ENCODE measurements at regions not wholly inside any gene's neighbourhood (a gene's known extent, or its start where the extent isn't known, plus 50 kb on each side); places are given as distances from the start of the nearest gene placed in this dataset.
"Not testable (repeated sequence)": the region's sequence is repeated elsewhere in the genome, so short reads cannot be mapped to it uniquely, and the experiment has no call there.

DNA sequence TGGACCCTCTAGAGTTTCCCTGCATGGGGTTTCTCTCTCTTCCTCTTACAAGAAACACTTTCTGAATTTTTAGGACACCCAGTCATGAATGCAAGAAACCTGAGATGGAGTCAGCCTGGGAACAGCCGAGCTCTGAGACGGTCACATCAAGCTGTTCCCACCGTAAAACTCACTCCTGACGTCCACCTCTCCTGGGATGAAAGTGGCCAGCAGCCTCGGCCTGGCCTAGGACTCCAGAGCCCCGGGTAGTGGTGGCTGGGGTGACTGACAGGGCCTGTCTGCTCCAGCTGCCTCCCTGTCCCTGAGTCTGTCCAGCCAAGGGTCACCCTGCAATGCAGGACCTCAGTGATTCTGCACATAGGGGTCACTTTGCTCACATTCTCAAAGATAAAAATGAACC is 217.8 kb downstream of the SHOX start:
- no peak for DNase-seq

GRCh38 chrX:843306-843705 is 212.7 kb downstream of the SHOX start:
- DNase-seq = no peak

DNA sequence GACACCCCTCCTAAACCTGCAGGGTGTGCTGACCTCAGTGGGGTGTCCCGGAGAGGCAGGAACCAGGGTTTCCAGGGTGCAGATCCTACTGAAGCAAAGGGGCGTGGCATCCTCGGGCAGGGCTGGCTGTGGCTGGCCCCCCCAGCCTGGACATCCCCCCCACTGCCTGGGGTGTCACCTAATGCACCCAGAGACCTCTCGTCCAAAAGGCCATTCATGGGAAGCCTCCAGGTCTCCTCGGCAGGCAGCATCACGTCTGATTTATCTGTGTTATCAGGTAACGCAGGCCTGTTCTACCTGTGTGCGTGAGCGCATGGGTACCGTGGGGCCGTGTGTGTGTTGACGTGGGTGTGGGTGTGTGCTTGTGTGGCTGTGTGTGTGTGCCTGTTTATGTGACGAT is 210.0 kb downstream of the SHOX start:
- DNase-seq = no peak

GRCh38 chrX:838666-839065 is 208.1 kb downstream of the SHOX start:
- not testable (repeated sequence) for DNase-seq

DNA sequence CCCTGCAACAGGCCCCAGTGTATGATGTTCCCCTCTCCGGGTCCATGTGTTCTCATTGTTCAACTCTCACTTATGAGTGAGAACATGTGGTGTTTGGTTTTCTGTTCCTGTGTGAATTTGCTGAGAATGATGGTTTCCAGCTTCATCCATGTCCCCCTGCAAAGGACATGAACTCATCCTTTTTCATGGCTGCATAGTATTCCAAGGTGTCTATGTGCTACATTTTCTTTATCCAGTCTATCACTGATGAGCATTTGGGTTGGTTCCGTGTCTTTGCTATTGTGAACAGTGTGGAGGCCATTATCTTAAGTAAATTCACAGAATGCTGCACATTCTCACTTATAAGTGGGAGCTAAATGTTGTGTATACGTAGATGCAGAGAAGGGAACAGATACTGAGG is 205.3 kb downstream of the SHOX start:
- not testable (repeated sequence) for DNase-seq

DNA sequence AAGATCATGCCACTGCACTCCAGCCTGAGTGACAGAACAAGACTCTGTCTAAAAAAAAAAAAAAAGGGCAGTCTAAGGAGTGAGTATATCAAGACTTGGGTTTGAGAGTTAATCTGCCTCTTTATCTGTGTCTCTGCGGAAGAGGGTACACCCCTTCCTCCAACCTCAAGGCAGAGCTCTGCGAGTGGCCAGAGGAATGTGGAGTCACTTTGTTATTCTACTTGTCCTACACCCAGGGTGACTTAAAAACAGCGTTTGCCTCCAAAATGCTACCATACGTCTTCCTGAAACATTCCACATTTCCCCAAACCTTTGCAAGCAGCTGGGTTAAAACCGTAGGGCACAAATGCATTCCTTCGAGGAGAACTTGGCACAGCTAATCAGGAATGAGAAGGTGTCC is 199.9 kb downstream of the SHOX start:
- no peak for DNase-seq

- no peak for DNase-seq
These were observed 198.6 kb downstream of the SHOX start for GRCh38 chrX:829145-829544.

DNA sequence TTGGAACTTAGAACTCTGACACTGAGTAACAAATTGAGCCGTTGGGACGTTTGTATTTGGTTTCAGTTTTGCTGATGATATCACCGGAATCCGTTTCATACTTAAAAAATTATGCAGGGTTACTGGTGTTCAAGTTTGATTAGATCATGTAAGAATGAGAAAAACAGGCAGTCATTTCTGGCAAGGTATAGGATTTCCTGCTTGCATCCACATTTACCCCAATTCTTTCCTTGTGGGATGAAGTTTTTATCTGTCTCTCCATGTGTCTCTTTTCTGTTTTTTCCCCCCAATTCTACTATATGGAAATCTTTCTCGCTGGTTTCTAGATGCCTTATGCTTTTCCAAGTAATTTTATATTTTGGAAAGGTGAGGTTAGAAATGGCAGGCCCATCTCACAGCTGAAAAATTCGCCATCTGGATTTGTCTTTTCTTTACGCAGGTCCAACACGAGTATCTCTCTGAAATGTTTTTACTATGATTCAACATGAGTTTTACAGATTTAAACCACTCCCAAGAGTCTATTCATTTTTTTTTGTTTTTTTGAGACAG is 197.9 kb downstream of the SHOX start:
- no peak for DNase-seq

DNA sequence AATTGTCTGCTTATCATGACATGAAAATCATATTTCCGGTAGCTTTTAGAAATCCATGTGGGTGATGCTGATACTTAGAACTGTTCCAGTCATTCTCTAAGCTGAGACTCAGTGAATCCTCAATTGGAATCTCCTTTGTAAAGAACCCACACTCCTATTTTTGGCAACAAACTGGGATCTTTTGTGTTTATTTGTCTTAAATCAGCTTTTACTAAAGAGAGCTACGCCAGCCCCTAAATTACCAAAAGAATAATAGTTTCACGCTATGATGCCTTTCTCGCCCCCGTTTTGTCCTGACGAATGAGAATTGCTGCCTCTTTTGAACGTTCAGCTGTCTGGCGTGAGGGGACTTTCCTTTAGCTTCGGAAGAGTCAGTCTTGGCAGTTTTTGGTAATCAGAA is 195.9 kb downstream of the SHOX start:
- DNase-seq = no peak

GRCh38 chrX:825991-826390 is 195.4 kb downstream of the SHOX start:
- no peak for DNase-seq

DNA sequence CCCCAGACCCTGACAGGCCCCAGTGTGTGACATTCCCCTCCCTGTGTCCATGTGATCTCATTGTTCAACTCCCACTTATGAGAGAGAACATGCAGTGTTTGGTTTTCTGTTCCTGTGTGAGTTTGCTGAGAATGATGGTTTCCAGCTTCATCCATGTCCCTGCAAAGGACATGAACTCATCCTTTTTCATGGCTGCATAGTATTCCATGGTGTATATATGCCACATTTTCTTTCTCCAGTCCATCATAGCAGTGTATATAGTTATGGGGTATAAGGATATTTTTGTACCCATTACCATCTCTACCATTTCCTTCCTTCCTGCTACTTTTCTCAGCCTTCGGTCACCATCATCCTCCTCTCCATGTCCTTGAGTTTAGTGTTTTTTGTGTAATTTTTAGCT is 192.5 kb downstream of the SHOX start:
- not testable (repeated sequence) for DNase-seq

GRCh38 chrX:821327-822107 is 190.9 kb downstream of the SHOX start:
- DNase-seq = no peak

- no peak for DNase-seq
These were observed 189.1 kb downstream of the SHOX start for GRCh38 chrX:819684-820083.

- no peak for DNase-seq
These were observed 187.2 kb downstream of the SHOX start for GRCh38 chrX:817759-818300.

- not testable (repeated sequence) for DNase-seq
These were observed 186.6 kb downstream of the SHOX start for GRCh38 chrX:817147-817546.

DNA sequence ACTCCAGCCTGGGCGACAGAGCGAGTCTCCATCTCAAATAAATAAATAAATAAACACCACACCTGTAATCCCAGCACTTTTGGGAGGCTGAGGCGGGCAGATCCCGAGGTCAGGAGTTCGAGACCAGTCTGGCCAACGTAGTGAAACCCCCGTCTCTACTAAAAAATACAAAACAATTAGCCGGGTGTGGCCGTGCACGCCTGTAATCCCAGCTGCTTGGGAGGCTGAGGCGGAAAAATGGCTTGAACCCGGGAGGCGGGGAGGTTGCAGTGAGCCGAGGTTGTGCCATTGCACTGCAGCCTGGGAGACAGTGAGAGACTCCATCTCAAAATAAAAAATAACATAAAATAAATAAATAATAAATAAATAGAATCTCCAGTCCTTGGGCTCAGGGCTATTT is 185.8 kb downstream of the SHOX start:
- no peak for DNase-seq

DNA sequence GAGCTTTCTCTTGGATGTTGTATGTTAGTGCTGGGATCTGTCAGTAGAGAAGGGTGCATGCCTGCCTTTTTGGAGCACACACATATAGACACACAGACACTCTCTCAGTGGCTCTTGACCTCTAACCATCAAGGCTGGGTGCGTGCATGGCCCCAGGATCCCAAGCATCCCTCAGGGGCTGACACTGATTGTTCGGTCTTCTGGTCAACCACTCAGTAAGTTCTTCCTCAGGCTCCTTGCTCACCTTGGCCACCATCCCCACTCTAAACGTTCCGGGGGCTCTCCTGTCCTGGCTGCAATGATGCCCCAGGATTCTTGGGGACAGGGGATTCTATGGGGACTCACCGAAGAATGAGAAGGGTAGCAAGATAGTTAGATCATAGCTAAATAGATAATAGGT is 179.6 kb downstream of the SHOX start:
- no peak for DNase-seq

DNA sequence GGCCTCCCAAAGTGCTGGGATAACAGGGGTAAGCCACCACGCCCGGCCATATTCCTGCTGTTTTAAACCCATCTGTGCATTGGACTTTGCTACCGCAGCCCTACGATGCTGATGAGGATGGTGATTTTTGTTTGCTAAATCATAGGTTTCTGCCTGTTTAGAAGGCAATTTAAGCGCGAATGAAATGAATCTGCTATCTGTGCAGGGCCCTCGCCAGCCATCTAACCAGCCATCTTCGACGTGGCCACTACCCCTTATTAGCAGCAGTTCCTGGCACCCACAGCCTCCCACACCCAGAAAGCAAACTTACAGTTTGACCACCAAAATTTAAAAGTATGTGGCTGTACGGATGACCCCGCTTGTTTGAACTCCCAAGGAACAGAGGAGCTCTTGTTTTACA is 178.5 kb downstream of the SHOX start:
- no peak for DNase-seq

DNA sequence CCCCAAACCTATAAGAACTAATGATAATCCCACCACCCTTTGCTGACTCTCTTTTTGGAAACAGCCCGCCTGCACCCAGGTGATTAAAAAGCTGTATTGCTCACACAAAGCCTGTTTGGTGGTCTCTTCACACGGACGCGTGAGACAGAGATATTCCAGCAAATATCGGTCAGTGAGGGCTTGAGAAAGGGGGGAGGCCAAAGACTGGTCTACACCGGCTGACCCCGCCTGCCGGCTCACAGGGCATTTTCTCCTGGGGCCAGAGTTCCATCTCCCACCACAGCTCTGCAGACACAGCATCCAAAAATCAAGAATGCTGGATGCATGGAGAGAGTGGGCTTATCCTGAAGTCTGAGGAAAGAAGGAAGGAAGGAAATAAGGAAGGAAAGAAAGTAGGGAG is 176.0 kb downstream of the SHOX start:
- no peak for DNase-seq

DNA sequence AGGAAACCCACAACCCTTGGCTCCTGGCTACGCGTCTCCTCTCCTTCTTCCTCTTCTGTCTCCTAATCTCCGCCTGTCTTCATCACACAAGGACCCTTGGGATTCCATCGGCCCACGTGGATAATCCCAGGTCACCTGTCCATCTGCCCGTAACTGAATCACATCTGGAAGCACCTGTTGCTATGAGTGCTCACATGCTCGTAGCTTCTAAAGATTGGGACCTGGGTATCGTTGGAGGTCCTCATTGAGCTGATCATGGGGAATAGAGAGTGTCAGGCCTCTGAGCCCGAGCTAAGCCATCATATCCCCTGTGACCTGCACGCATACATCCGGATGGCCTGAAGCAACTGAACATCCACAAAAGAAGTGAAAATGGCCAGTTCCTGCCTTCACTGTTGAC is 175.4 kb downstream of the SHOX start:
- DNase-seq = no peak

DNA sequence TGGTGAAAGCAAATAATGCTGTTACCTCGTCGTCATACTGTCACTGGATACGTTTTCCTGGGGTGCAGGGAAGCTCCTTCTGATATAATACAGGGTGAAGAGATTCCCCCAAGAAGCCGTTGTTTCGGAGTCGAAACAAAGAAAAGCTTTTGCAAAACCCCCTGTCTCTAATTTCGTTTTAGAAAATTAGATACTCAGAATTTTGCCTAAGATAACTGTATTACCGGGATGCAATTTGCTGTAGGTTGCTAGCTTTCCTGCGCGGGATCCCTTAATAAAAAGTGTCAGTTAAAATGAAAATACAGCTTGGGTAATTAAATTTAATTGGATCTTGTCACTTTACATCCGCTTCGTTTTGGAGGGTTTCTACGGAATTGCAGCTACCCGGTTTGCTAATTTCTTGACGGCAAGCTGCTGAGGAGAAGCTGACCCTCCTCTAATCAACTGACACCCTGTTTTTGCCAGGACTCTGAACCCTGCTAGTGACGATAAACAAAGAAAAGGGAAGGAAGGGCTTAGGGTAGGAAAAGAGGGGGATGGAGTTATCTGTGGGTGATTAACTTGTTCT is 174.6 kb downstream of the SHOX start:
- DNase-seq = no peak

DNA sequence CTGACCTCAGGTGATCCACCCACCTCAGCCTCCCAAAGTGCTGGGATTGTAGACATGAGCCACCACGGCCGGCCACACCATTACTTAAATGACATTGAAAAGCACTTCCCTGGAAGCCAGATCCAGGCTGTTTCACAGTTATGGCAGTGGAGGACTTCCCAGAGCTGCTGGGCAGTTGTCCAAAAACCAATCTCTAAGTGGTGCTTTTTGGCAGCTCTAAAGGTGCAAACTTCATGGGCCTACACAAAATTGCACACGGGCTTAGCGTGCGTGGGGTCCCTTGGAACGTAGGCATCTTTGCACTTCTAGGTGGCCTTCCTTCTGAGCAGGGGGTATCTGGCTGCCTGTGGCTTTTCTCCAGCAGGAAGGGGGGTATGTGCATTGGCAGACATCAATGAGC is 172.3 kb downstream of the SHOX start:
- no peak for DNase-seq

DNA sequence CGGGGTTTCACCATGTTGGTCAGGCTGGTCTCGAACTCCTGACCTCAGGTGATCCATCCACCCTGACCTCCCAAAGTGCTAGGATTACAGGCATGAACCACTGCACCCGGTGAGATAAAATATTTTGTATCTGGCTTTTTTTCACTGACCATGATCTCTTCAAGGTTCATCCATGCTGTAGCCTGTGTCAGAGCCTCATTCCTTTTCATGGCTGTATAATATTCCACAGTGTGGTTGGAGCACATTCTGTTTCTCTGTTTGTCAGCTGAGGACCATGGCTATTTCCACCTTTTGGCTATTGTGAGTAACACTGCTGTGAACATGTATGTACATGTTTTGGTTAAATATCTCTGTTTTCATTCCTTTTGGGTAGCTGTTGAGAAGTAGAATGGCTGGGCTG is 169.2 kb downstream of the SHOX start:
- DNase-seq = no peak

Data from right lung (tissue), 2 donors.